Esophagus squamous epithelium (tissue), 4 donors: ENCODE measurements at regions not wholly inside any gene's neighbourhood (a gene's known extent, or its start where the extent isn't known, plus 50 kb on each side); places are given as distances from the start of the nearest gene placed in this dataset.

Source experiments
- POLR2A ChIP-seq, 4 donors: fragments of 450-650 bp; IDR thresholded peaks; one replicate each; pipeline ENCODE4 v1.6.1; 2017; ENCODE audit warnings: antibody characterized with exemption in 4 of 4, mild to moderate bottlenecking in 4 of 4, moderate library complexity in 3 of 4
- TF ChIP-seq, protein P1 (sequence below), 6 experiments: fragments of 450-650 bp in 4 of 6; fragments of 200-600 bp in 2 of 6; sonication (generic) in 2 of 6; IDR thresholded peaks; one replicate each; pipeline ENCODE4 v1.5.1; 2016 to 2019; ENCODE audit warnings: antibody characterized with exemption in 6 of 6, mild to moderate bottlenecking in 4 of 6, moderate library complexity in 4 of 6

DNA sequence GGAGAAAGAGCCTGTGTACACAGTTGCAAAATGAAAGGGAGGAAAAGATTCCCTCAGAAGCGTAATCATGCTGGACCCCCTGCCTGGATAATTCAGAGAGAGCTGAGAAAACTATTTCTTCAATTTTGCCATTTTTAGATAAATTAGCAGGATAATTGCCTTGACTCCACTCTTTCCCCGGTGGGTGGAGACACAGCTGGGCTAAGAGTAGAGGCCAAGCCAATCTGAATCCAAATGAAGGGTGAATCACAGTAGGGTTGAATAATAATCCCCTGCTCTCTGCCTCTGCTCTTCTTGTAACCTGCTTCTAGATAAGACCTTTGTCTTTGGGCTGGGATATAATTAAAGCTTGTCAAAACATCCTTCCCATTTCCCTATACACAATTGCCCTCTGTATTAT, 150.1 kb downstream of the CAPZA3 start:
- TF ChIP-seq, protein P1, sequence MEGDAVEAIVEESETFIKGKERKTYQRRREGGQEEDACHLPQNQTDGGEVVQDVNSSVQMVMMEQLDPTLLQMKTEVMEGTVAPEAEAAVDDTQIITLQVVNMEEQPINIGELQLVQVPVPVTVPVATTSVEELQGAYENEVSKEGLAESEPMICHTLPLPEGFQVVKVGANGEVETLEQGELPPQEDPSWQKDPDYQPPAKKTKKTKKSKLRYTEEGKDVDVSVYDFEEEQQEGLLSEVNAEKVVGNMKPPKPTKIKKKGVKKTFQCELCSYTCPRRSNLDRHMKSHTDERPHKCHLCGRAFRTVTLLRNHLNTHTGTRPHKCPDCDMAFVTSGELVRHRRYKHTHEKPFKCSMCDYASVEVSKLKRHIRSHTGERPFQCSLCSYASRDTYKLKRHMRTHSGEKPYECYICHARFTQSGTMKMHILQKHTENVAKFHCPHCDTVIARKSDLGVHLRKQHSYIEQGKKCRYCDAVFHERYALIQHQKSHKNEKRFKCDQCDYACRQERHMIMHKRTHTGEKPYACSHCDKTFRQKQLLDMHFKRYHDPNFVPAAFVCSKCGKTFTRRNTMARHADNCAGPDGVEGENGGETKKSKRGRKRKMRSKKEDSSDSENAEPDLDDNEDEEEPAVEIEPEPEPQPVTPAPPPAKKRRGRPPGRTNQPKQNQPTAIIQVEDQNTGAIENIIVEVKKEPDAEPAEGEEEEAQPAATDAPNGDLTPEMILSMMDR (IDR thresholded peaks at IDR 0.05): no peak
- TF ChIP-seq POLR2A (IDR thresholded peaks at IDR 0.05): no peak
